Neural progenitor cell (in vitro differentiated cells): ENCODE measurements at regions not wholly inside any gene's neighbourhood (a gene's known extent, or its start where the extent isn't known, plus 50 kb on each side); places are given as distances from the start of the nearest gene placed in this dataset.

ENCODE experiments used
- EZH2 ChIP-seq: fragments of 200-600 bp; sonication (generic); IDR thresholded peaks from 2 replicates; pipeline ENCODE4 v1.6.1; 2017; ENCODE audit warnings: antibody characterized with exemption, mild to moderate bottlenecking, moderate library complexity
- TF ChIP-seq, protein P1 (sequence below): fragments of 200-600 bp; sonication (generic); IDR thresholded peaks from 2 replicates; pipeline ENCODE4 v1.5.1; 2017; ENCODE audit warnings: antibody characterized with exemption, mild to moderate bottlenecking

DNA sequence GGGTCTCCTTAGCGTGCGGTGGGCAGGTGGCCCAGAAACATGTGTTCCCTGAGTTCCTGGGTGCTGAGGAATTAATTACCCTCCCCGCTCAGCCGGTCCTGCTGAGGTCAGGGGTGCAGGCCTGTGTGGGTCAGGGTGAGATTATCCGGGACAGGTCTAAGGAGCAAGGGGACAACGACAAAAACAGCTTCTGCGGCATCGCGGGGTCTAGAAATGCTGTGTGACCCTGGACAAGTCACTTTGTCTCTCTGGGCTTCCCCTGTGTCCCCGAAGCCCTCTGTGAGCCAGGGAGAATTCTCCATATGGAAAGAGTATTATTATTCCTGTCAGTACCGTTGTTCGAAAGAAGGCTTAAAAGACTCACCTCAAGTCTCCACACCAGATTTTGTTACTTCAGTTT is 186.1 kb downstream of the MN1 start:
- TF ChIP-seq, protein P1, sequence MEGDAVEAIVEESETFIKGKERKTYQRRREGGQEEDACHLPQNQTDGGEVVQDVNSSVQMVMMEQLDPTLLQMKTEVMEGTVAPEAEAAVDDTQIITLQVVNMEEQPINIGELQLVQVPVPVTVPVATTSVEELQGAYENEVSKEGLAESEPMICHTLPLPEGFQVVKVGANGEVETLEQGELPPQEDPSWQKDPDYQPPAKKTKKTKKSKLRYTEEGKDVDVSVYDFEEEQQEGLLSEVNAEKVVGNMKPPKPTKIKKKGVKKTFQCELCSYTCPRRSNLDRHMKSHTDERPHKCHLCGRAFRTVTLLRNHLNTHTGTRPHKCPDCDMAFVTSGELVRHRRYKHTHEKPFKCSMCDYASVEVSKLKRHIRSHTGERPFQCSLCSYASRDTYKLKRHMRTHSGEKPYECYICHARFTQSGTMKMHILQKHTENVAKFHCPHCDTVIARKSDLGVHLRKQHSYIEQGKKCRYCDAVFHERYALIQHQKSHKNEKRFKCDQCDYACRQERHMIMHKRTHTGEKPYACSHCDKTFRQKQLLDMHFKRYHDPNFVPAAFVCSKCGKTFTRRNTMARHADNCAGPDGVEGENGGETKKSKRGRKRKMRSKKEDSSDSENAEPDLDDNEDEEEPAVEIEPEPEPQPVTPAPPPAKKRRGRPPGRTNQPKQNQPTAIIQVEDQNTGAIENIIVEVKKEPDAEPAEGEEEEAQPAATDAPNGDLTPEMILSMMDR: no peak
- no peak for TF ChIP-seq EZH2
